MM.1S (cell line): ENCODE measurements at regions not wholly inside any gene's neighbourhood (a gene's known extent, or its start where the extent isn't known, plus 50 kb on each side); places are given as distances from the start of the nearest gene placed in this dataset.

Source experiments
- EZH2 ChIP-seq: fragments of 300-600 bp; sonication (generic); optimal IDR thresholded peaks from 2 replicates; pipeline ENCODE3; 2017; ENCODE audit warnings: low read depth, mild to moderate bottlenecking, antibody characterized with exemption, low read length, mixed read lengths
- TF ChIP-seq, protein P1 (sequence below): fragments of 300-600 bp; sonication (generic); IDR thresholded peaks from 2 replicates; pipeline ENCODE4 v1.5.1; 2016; ENCODE audit warnings: antibody characterized with exemption, low read length, mixed read lengths

DNA sequence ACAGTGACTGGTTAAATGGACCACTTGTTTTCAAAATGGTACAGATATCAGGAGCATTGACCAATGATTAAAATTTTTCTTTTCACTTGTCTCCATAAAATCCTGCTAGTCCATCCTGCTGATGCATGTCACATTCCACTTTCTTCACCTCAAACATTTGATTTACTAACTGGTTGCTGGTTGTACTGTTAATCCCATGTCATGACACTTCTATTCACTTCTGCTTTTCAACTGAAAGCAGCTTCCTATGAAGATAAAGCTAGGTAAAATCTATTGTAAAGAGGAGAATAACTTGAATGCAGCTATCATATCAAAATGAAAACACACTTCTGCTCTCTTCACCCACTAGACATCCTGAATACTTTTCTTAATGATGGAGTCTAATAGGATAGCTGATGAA, 149.6 kb upstream of the OTX2 start:
- TF ChIP-seq, protein P1, sequence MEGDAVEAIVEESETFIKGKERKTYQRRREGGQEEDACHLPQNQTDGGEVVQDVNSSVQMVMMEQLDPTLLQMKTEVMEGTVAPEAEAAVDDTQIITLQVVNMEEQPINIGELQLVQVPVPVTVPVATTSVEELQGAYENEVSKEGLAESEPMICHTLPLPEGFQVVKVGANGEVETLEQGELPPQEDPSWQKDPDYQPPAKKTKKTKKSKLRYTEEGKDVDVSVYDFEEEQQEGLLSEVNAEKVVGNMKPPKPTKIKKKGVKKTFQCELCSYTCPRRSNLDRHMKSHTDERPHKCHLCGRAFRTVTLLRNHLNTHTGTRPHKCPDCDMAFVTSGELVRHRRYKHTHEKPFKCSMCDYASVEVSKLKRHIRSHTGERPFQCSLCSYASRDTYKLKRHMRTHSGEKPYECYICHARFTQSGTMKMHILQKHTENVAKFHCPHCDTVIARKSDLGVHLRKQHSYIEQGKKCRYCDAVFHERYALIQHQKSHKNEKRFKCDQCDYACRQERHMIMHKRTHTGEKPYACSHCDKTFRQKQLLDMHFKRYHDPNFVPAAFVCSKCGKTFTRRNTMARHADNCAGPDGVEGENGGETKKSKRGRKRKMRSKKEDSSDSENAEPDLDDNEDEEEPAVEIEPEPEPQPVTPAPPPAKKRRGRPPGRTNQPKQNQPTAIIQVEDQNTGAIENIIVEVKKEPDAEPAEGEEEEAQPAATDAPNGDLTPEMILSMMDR, result no peak
- TF ChIP-seq EZH2, result no peak
